ENCODE measurements at regions not wholly inside any gene's neighbourhood (a gene's known extent, or its start where the extent isn't known, plus 50 kb on each side); places are given as distances from the start of the nearest gene placed in this dataset.
"Not testable (repeated sequence)": the region's sequence is repeated elsewhere in the genome, so short reads cannot be mapped to it uniquely, and the experiment has no call there.

- no peak for DNase-seq (ENCODE audit: low read depth in 3 of 3)
Observed at GRCh38 chr3:14252321-14253021, 73.9 kb downstream of the LSM3 start.

- DNase-seq (ENCODE audit: low read depth in 3 of 3), result no peak
Observed at GRCh38 chr3:14253022-14253706, 74.5 kb downstream of the LSM3 start.

DNA sequence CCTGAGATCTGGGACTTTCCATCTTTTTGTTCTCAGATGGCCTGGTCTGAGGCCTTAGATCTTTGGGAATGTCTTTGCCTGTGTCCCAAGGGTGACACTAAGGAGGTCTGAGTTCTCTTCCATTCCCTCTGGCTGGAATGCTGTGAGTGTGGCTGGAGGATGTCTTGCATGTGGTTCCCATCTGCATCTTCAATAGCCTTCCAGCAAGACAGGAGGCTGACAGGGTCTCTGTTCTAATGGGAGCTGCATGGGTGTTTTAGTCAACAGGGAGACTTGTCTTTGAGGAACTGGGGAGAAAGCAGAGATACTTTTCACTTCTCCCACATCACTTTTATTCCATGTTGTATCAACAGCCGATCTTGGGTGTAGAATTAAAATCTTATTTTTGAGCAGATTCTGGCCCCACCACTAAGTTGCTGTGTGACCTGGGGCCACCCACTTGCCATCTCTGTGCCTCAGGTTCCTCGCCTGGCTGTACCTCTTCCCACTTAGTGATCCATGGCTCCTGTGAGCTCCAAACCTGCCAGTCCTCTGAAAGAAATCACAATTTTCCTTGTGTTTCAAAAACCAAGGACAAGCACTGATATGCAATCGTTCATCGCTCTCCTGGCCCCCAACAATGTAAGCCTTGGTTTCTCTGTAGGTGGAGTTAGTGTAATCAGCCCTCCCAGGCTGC lies 75.2 kb downstream of the LSM3 start:
- no peak for DNase-seq (ENCODE audit: low read depth in 3 of 3)

- DNase-seq (ENCODE audit: low read depth in 3 of 3), result no peak
Observed at GRCh38 chr3:14254812-14255702, 76.4 kb downstream of the LSM3 start.

DNA sequence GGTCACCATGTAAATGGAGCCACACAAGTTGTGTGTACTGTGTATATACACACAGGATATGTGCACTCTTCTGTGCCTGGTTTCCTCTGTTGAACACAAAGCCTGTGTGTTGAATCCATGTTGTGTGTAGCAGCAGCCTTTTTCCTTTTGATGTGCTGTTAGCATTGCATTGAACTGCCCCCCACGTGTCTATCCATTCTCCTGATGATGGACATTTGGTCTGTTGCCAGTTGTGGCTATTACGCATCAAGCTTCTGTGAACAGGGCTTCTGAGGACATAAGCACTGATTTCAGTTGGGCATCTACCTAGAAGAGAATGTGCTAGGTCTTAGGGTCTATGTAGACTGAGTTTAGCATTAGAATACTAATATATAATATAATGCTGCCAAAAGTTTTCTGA lies 77.4 kb downstream of the LSM3 start:
- no peak for DNase-seq (ENCODE audit: low read depth in 3 of 3)

GRCh38 chr3:14256561-14257342 lies 78.1 kb downstream of the LSM3 start:
- DNase-seq (ENCODE audit: low read depth in 3 of 3), result no peak

- no peak for DNase-seq (ENCODE audit: low read depth in 3 of 3)
Observed at GRCh38 chr3:14258906-14259904, 80.6 kb downstream of the LSM3 start.

GRCh38 chr3:14260463-14260862 lies 81.8 kb downstream of the LSM3 start:
- no peak for DNase-seq (ENCODE audit: low read depth in 3 of 3)

GRCh38 chr3:14261229-14261628 lies 82.6 kb downstream of the LSM3 start:
- peak; percentile 62 to 72 (median 72) for DNase-seq (ENCODE audit: low read depth in 3 of 3)

DNA sequence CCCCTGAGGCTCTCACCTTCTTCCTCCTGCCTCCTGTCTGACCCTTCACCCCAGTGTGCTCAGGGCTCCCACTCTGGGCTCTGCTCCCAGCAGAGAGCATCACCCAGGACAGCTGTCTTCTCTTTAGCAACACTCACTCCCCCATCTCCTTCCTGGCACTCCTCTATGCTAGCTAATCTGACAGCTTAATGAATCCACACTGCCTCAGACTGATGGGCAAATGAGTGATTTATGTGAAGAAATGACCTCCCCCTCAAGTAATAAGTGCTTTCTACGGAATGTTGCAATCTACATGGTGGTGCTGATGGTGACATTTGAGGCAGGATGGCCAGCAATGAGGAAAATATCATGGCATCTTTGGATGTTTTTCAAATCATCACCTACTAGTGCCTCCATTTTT lies 83.6 kb downstream of the LSM3 start:
- DNase-seq (ENCODE audit: low read depth in 3 of 3), result no peak

- DNase-seq (ENCODE audit: low read depth in 3 of 3), result no peak
Observed at GRCh38 chr3:14262867-14263266, 84.2 kb downstream of the LSM3 start.

DNA sequence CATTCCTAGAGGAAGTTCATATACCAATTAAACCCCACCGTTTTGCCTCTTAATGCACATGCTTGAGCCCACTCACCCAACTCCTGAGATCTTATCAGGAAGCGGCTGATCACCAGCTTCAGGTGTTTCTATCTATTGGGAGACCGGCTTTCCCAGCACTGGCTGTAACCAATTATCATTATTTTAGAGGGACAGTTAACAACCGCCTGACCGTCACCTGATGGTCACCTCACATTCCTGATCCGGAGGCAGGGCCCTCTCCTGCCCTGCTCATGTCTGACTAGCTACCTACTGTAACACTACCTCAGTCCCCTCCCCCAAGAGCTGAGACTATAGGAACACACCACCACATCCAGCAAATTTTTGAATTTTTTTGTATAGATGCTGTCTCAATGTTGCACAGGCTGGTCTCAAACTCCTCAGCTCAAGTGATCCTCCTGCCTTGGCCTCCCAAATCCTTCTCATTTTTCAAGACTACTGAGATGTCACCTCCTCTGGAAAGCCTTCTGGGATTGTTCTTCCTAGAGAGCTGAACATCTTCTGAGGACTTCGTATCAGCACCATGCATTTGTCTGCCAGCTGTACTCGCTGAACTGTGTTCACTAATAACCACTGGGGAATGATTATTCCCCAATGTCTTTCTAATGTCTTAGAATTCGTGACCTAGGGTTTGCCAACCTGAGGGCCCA lies 84.8 kb downstream of the LSM3 start:
- no peak for DNase-seq (ENCODE audit: low read depth in 3 of 3)

GRCh38 chr3:14265246-14265962 lies 86.8 kb downstream of the LSM3 start:
- DNase-seq (ENCODE audit: low read depth in 3 of 3), result no peak

DNA sequence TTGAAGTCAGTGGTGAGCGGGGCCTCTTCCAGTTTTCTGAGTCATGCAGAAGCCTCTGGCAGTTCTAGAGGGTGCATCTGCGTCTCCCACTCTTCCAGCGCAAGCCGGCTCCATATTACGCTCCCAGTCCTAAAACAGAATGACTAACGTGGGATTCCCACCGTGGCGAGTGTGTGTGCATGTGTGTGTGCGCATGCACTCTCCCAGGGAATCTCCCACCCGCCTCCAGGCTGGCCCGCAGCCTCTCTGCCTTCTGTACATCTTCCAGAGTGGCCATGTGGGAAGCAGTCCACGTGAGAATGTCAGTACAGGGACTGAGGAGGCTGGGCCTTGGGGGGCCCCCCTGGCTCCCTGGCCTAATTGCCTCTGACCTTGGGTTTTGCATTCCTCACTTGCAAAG lies 87.7 kb downstream of the LSM3 start:
- no peak for DNase-seq (ENCODE audit: low read depth in 3 of 3)

GRCh38 chr3:14267976-14268375 lies 89.4 kb downstream of the LSM3 start:
- no peak for DNase-seq (ENCODE audit: low read depth in 3 of 3)

DNA sequence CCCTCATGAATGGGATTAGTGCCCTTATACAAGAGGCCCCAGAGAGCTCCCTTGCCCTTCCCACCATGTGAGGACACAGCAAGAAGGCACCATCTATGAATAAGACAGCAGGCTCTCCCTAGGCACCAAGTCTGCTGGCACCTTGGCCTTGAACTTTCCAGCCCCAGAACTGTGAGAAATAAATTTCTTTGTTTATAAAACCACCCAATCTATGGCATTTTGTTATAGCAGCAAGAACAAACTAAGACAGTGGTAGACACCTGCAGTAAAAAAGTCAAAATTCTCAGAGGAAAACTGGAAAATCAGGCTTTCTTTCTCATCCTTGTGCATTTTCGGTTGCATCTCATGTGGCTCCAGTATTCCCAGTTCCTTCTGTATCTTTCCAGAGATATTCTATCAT lies 90.3 kb downstream of the LSM3 start:
- no peak for DNase-seq (ENCODE audit: low read depth in 3 of 3)

DNA sequence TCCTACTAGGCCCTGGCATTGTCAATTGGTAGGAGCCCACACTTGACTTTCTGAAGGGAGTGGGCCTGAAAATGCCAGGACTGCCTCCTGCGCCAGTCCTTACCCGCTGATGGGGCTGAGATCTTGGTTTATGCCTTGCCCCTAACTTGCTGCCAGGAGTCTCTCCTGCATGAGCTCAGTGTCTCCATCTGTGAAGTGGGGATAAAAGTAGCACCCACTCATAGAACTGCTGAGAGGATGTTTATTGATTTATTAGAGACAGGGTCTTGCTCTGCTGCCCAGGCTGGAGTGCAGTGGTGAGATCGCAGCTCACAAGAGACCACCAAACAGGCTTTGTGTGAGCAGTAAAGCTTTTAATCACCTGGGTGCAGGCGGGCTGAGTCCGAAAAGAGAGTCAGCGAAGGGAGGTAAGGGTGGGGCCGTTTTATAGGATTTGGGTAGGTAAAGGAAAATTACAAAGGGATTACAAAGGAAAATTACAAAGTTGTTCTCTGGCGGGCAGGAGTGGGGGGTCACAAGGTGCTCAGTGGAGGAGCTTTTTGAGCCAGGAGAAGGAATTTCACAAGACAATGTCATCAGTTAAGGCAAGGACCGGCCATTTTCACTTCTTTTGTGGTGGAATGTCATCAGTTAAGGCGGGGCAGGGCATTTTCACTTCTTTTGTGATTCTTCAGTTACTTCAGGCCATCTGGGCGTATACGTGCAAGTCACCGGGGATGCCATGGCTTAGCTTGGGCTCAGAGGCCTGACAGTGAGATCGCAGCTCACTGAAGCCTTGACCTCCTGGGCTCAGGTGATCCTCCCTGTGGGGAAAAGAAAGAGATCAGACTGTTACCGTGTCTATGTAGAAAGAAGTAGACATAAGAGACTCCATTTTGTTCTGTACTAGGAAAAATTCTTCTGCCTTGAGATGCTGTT lies 93.7 kb downstream of the LSM3 start:
- DNase-seq (ENCODE audit: low read depth in 3 of 3), result not testable (repeated sequence)

All from stimulated activated CD4-positive, alpha-beta T cell treated with anti-CD3 and anti-CD28 coated beads, TNF-alpha, amount 100 ng/mL, for 24 hours (primary cell).